ENCODE measurements at regions not wholly inside any gene's neighbourhood (a gene's known extent, or its start where the extent isn't known, plus 50 kb on each side); places are given as distances from the start of the nearest gene placed in this dataset.

DNA sequence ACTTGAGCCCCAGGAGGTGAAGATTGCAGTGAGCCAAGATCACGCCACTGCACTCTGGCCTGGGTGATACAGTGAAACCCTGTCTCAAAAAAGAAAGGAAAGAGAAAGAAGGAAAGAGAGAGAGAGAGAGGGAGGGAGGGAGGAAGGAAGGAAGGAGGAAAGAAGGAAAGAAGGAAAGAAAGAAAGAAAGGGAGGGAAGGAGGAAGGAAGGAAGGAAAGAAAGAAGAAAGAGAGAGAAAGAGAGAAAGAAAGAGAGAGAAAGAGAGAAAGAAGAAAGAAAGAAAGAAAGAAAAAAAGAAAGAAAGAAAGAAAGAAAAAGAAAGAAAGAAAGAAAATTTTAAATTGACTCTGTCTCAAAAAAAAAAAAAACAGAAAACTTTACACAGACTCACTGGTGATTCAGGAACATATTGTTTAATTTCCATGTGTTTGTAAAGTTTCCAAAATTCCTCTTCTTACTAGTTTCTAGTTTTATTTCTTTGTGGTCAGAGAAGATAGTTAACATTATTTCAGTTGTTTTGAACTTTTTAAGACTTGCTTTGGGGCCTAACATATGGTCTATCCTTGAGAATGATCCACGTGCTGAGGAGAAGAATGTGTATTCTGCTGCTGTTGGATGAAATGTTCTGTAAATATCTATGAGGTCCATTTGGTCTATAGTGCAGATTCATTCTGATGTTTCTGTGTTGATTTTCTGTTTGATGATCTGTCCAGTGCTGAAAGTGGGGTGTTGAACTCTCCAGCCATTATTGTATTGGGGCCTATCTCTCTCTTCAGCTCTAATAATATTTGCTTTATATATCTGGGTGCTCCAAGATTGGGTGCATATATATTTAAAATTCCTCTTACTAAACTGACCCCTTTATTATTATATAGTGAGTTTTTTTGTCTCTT is 204.4 kb upstream of the SERP2 start:
- H3K9me3 ChIP-seq (ENCODE audit: control insufficient read depth, low read length), result no peaks in the 10 kb centered on the region
- no peak overlapping the region for H3K4me3 ChIP-seq (ENCODE audit: low read length)
- H3K27me3 ChIP-seq (ENCODE audit: control insufficient read depth, insufficient read depth, low read length), result no peaks in the 10 kb centered on the region
- no peak overlapping the region for H3K9ac ChIP-seq (ENCODE audit: low read length)
- no peaks in the 10 kb centered on the region for H3K36me3 ChIP-seq (ENCODE audit: control insufficient read depth, insufficient read depth, low read length)
- H3K4me1 ChIP-seq (ENCODE audit: control insufficient read depth, insufficient read depth, low read length), result peaks cover 2% of the 10 kb centered on the region

DNA sequence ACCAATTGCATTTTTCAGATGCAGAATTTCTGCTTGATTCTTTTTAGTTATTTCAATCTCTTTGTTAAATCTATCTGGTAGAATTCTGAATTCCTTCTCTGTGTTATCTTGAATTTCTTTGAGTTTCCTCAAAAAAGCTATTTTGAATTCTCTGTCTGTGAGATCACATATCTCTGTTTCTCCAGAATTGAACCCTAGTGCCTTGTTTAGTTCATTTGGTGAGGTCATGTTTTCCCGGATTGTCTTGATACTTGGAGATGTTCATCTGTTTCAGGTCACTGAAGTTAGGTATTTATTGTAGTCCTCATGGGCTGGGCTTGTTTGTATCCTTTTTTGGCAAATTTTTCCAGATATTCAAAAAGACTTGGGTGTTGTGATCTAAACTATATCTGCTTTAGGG is 202.9 kb upstream of the SERP2 start:
- Histone ChIP-seq H3K36me3 (ENCODE audit: control insufficient read depth, insufficient read depth, low read length) (no peaks in the 10 kb centered on the region), H3K9me3 (ENCODE audit: control insufficient read depth, low read length) (no peaks in the 10 kb centered on the region), H3K4me3 (ENCODE audit: low read length) (no peak overlapping the region), H3K9ac (ENCODE audit: low read length) (no peak overlapping the region), H3K27me3 (ENCODE audit: control insufficient read depth, insufficient read depth, low read length) (no peaks in the 10 kb centered on the region), H3K4me1 (ENCODE audit: control insufficient read depth, insufficient read depth, low read length) (peaks cover 14% of the 10 kb centered on the region)

DNA sequence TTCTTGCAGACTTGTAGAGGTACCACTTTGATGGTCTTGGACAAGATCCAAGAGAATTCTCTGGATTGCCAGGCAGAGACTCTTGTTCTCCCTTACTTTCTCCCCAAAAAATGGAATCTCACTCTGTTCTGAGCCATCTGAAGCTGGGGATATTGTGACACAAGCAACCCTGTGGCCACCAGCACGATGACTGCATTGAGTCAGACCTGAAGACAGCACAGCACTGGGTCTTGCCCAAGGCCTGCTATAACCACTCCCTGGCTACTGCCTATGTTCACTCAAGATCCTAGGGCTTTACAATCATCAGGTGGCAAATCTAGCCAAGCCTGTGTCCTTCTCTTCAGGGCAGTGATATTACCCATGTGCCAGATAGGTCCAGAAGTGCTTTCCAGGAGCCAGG is 202.5 kb upstream of the SERP2 start:
- Histone ChIP-seq H3K4me3 (ENCODE audit: low read length) (no peak overlapping the region), H3K27me3 (ENCODE audit: control insufficient read depth, insufficient read depth, low read length) (no peaks in the 10 kb centered on the region), H3K36me3 (ENCODE audit: control insufficient read depth, insufficient read depth, low read length) (no peaks in the 10 kb centered on the region), H3K9me3 (ENCODE audit: control insufficient read depth, low read length) (no peaks in the 10 kb centered on the region), H3K9ac (ENCODE audit: low read length) (no peak overlapping the region), H3K4me1 (ENCODE audit: control insufficient read depth, insufficient read depth, low read length) (peaks cover 14% of the 10 kb centered on the region)

DNA sequence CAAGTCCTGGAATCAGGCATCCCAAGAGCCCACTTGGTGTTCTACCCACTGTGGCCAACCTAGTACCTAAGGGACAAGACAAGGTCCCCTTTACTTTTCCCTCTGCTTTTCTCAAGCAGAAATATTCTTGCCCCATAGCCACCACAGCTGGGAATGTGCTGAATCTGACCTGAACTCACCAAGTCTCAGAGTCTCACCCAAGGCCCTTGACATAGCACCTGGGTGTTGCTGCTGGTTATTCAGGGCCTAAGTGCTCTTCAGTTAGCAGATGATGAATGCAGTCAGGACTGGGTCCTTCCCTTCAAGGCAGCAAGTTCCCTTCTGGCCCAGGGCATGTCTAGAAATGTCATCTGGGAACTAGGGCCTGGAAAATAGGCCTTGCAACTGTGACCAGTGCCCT is 201.8 kb upstream of the SERP2 start:
- no peaks in the 10 kb centered on the region for H3K27me3 ChIP-seq (ENCODE audit: control insufficient read depth, insufficient read depth, low read length)
- H3K4me3 ChIP-seq (ENCODE audit: low read length), result no peak overlapping the region
- H3K9ac ChIP-seq (ENCODE audit: low read length), result no peak overlapping the region
- H3K36me3 ChIP-seq (ENCODE audit: control insufficient read depth, insufficient read depth, low read length), result no peaks in the 10 kb centered on the region
- peaks cover 14% of the 10 kb centered on the region for H3K4me1 ChIP-seq (ENCODE audit: control insufficient read depth, insufficient read depth, low read length)
- H3K9me3 ChIP-seq (ENCODE audit: control insufficient read depth, low read length), result no peaks in the 10 kb centered on the region

DNA sequence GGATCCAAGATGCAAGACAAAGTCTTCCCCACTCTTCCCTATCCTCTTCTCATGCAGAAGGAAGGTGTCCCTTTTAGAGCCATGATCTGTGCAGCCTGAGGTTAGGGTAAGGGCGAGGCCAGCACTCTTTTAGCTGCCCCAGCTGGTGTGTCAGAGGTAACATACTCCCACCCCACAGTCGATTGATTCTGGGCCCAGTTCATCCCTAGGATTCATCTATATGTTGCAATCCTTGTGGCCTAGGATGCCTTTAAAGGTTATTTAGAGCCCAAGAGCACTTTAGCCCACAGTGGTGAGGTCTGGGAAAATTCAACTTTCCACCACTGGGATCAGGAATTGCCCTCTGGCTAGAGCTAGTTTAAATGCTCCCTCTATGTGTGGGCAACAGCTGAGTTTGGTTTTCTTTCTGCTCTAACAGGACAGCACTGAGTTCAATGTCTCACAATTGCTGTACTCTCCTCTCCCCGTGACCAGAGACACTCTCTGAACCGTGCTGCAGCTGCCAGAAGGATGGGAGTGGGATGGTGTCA is 201.3 kb upstream of the SERP2 start:
- Histone ChIP-seq H3K27me3 (ENCODE audit: control insufficient read depth, insufficient read depth, low read length) (no peaks in the 10 kb centered on the region), H3K9ac (ENCODE audit: low read length) (no peak overlapping the region), H3K4me3 (ENCODE audit: low read length) (no peak overlapping the region), H3K9me3 (ENCODE audit: control insufficient read depth, low read length) (no peaks in the 10 kb centered on the region), H3K36me3 (ENCODE audit: control insufficient read depth, insufficient read depth, low read length) (no peaks in the 10 kb centered on the region), H3K4me1 (ENCODE audit: control insufficient read depth, insufficient read depth, low read length) (peaks cover 14% of the 10 kb centered on the region)

DNA sequence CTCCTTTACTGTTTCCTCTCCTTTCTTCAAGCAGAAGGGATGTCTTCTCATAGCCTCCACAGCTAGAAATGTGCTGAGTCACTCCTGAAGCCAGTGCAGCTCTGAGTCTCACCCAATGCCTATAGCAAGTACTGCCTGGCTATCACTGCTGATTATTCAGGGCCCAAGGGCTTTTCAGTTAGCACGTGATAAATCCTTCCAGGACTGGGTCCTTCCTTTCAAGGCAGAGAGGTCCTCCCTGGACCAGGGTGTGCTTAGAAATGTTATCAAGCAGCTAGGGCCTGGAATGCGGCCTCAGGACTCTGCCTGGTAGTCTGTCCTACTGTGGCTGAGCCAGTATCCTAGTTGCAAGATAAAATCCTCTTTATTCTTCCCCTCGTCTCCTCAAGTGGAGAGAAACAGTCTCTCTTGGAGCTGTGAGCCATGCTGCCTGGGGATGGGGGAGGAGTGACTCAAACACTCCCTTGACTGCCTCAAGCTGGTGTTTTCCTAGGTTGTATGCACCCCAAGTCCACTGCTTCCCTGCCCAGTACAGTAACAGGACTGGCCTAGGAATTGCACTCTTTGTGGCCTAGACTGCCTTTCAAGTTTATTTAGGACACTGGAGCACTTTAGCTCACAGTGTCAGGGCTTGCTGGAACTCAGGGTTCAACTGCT is 198.7 kb upstream of the SERP2 start:
- Histone ChIP-seq H3K36me3 (ENCODE audit: control insufficient read depth, insufficient read depth, low read length) (no peaks in the 10 kb centered on the region), H3K4me1 (ENCODE audit: control insufficient read depth, insufficient read depth, low read length) (peaks cover 14% of the 10 kb centered on the region), H3K9me3 (ENCODE audit: control insufficient read depth, low read length) (no peaks in the 10 kb centered on the region), H3K27me3 (ENCODE audit: control insufficient read depth, insufficient read depth, low read length) (no peaks in the 10 kb centered on the region), H3K4me3 (ENCODE audit: low read length) (no peak overlapping the region), H3K9ac (ENCODE audit: low read length) (no peak overlapping the region)

DNA sequence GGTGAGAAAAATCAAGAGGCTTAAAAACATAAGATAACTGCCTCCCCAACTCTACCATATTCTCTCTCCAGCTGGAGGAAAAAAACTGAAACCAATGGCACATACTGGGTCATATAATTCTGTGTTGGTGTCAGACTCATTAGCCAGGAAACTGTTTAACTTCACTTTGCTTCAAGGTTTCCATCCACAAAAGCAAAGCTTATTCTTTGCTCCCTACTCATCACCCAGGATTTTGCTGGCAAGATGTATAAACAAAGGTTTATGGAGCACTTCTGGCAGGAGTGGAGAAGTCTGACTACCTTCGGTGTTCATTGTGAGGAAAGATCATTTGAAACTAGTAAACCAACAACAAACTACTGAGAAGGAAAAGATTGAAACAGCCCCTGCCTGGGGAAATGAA is 197.5 kb upstream of the SERP2 start:
- H3K9ac ChIP-seq (ENCODE audit: low read length), result no peak overlapping the region
- no peaks in the 10 kb centered on the region for H3K27me3 ChIP-seq (ENCODE audit: control insufficient read depth, insufficient read depth, low read length)
- H3K36me3 ChIP-seq (ENCODE audit: control insufficient read depth, insufficient read depth, low read length), result no peaks in the 10 kb centered on the region
- peaks cover 14% of the 10 kb centered on the region for H3K4me1 ChIP-seq (ENCODE audit: control insufficient read depth, insufficient read depth, low read length)
- no peak overlapping the region for H3K4me3 ChIP-seq (ENCODE audit: low read length)
- no peaks in the 10 kb centered on the region for H3K9me3 ChIP-seq (ENCODE audit: control insufficient read depth, low read length)

DNA sequence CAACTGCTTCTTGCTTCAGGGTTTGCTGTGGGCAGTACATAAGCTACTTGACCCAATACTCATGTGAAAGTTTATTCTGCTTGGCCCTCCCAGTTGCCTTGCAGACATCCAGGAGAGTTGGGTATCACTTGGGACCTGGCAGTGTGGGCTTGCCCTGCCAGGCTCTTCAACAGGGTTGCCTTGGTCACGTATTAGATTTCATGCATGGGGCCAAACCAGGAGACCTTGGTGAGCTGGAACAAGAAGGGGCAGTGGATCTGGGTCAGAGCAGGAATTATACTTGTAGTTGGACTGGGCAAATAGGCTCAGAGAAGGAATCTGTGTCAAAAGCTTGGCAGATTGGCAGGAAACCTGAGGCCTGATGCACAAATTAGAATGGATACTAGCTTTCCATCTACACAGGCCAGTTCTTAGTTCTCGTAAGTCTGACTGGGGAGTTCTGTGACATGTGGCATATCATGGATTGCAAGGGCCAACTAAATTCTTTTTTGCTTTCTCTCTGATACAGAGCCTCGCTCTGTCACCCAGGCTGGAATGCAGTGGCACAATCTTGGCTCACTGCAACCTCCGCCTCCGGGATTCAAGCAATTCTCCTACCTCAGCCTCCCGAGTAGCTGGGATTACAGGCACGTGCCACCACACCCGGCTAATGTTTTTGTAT is 192.6 kb upstream of the SERP2 start:
- Histone ChIP-seq H3K9ac (ENCODE audit: low read length) (no peak overlapping the region), H3K36me3 (ENCODE audit: control insufficient read depth, insufficient read depth, low read length) (no peaks in the 10 kb centered on the region), H3K9me3 (ENCODE audit: control insufficient read depth, low read length) (no peaks in the 10 kb centered on the region), H3K4me3 (ENCODE audit: low read length) (no peak overlapping the region), H3K4me1 (ENCODE audit: control insufficient read depth, insufficient read depth, low read length) (no peaks in the 10 kb centered on the region), H3K27me3 (ENCODE audit: control insufficient read depth, insufficient read depth, low read length) (no peaks in the 10 kb centered on the region)

DNA sequence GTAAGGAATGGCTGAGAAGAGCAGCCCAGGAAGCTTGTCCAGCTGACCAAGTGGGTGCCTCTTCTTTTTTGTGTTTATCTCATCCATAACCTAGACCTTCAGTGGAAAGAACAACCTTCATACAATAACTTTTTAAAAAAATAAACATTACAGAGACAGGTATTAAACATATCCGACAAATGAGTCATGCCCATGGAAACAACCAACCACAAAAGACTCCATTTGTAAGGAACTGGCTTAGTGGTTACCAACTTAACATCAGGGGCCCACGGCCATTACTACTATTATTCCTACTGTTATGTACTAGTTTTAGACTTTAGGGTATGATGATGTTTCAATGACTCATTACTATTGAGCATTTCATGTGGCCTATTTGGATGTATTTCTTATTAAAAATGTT is 191.7 kb upstream of the SERP2 start:
- Histone ChIP-seq H3K4me3 (ENCODE audit: low read length) (no peak overlapping the region), H3K36me3 (ENCODE audit: control insufficient read depth, insufficient read depth, low read length) (no peaks in the 10 kb centered on the region), H3K9ac (ENCODE audit: low read length) (no peak overlapping the region), H3K4me1 (ENCODE audit: control insufficient read depth, insufficient read depth, low read length) (no peaks in the 10 kb centered on the region), H3K9me3 (ENCODE audit: control insufficient read depth, low read length) (no peaks in the 10 kb centered on the region), H3K27me3 (ENCODE audit: control insufficient read depth, insufficient read depth, low read length) (no peaks in the 10 kb centered on the region)

DNA sequence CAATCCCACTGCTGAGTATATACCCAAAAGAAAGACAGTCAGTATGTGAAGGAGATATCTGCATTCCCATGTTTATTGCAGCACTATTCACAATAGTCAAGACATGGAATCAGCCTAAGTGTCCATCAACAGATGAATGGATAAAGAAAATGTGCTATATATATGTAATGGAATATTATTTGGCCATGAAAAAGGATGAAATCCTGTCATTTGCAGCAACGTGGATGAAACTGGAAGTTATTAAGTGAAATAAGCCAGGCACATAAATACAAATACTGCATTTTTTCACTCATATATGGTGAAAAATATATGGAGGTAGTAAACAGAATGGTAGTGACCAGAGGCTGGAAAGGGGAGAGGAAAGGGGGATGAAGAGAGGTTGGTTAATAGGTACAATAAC is 188.9 kb upstream of the SERP2 start:
- Histone ChIP-seq H3K4me1 (ENCODE audit: control insufficient read depth, insufficient read depth, low read length) (no peaks in the 10 kb centered on the region), H3K27me3 (ENCODE audit: control insufficient read depth, insufficient read depth, low read length) (no peaks in the 10 kb centered on the region), H3K36me3 (ENCODE audit: control insufficient read depth, insufficient read depth, low read length) (no peaks in the 10 kb centered on the region), H3K4me3 (ENCODE audit: low read length) (no peak overlapping the region), H3K9ac (ENCODE audit: low read length) (no peak overlapping the region), H3K9me3 (ENCODE audit: control insufficient read depth, low read length) (no peaks in the 10 kb centered on the region)

DNA sequence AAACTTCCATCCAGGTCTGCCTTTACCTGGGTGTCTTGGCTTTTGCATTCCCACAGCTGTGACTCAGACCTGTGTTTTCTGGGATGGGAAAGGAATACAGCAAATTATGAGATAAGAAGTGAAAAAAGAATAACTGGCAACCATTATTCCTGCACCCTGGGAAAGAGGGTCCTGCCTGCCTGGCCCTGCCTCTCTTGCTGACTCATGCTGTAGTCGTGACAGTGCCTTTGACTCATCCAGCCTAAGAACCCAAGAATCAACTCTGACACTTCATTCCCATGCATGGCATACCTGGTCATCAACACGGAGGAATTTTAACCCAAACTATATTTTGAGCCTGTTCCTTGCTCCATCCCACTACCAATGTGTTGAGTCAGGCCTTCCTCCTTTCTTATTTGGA is 185.4 kb upstream of the SERP2 start:
- Histone ChIP-seq H3K4me3 (ENCODE audit: low read length) (no peak overlapping the region), H3K36me3 (ENCODE audit: control insufficient read depth, insufficient read depth, low read length) (no peaks in the 10 kb centered on the region), H3K4me1 (ENCODE audit: control insufficient read depth, insufficient read depth, low read length) (peaks cover 17% of the 10 kb centered on the region), H3K9ac (ENCODE audit: low read length) (no peak overlapping the region), H3K9me3 (ENCODE audit: control insufficient read depth, low read length) (no peaks in the 10 kb centered on the region), H3K27me3 (ENCODE audit: control insufficient read depth, insufficient read depth, low read length) (no peaks in the 10 kb centered on the region)

DNA sequence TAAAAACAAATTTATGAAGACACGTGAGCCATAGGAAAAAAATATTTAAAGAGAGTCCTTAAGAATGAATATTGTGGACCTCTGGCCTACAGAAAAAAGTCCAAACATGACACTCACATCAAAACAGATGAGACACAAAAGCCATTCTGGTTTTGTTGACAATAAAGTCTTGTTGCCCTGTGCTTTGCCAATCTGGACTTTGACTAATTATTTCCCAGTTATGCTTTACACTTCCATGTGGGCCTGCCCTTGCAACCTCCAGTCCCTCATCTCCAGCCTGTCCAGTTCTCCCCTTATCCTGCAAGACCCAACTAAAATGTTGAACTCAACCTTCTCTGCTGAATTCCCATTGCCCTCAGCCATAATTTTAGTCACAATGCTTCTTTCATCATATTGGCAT is 184.5 kb upstream of the SERP2 start:
- H3K4me3 ChIP-seq (ENCODE audit: low read length), result no peak overlapping the region
- H3K27me3 ChIP-seq (ENCODE audit: control insufficient read depth, insufficient read depth, low read length), result no peaks in the 10 kb centered on the region

More for the DNA sequence above, 184.5 kb upstream of the SERP2 start:
- Histone ChIP-seq H3K9ac (ENCODE audit: low read length) (no peak overlapping the region), H3K4me1 (ENCODE audit: control insufficient read depth, insufficient read depth, low read length) (peaks cover 21% of the 10 kb centered on the region), H3K9me3 (ENCODE audit: control insufficient read depth, low read length) (no peaks in the 10 kb centered on the region), H3K36me3 (ENCODE audit: control insufficient read depth, insufficient read depth, low read length) (no peaks in the 10 kb centered on the region)

Data from mucosa of stomach (tissue), 1 donor.